ENCODE measurements at regions not wholly inside any gene's neighbourhood (a gene's known extent, or its start where the extent isn't known, plus 50 kb on each side); places are given as distances from the start of the nearest gene placed in this dataset.

DNA sequence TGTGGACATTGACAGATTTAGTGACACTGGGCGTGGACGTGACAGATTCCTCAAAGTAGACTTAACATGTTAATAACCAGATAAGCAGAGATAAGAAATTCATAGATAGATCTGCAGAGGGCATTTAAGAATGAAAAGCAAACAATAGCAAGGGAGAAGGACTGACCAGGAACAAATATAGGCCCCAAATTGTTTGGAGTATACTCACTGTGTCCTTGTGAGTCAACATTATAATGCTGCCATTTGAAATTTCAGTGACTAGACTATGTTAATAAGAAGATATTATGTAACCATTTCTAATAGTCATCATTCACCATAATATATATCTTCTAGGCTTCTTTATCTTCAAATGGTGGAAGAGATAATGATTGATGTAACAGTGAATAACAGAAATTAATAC is 78.1 kb upstream of the SLC38A11 start:
- no peak overlapping the region for H3K4me3 ChIP-seq (ENCODE audit: low read depth, low read length)
- no peaks in the 10 kb centered on the region for H3K36me3 ChIP-seq (ENCODE audit: control insufficient read depth, insufficient read depth, low read length)
- DNase-seq = no peak
- no peaks in the 10 kb centered on the region for H3K27me3 ChIP-seq (replicated peaks; ENCODE audit: control insufficient read depth, insufficient read depth, low read length)
- Mint-ChIP-seq H3K4me3 (ENCODE audit: unreplicated experiment) (no peak overlapping the region), H3K9me3 (ENCODE audit: unreplicated experiment) (no peaks in the 10 kb centered on the region), H3K36me3 (ENCODE audit: insufficient read depth, unreplicated experiment) (no peaks in the 10 kb centered on the region), H3K27ac (ENCODE audit: unreplicated experiment) (no peak overlapping the region), H3K4me1 (ENCODE audit: low read depth, unreplicated experiment) (peaks cover 7% of the 10 kb centered on the region), H3K27me3 (ENCODE audit: insufficient read depth, unreplicated experiment) (no peaks in the 10 kb centered on the region)
- no TSS peak for BruUV-seq (replicated peaks)
- no peak for TF ChIP-seq CTCF (IDR thresholded peaks at IDR 0.05; ENCODE audit: insufficient read depth in 1 of 2, low read depth in 1 of 2, low read length in 1 of 2, severe bottlenecking in 1 of 2, unreplicated experiment in 1 of 2)
- CTCF ChIA-PET = interaction anchor here (1.5 kb wide), 1 partner anchor 17 kb away, joined by 4 read pairs; no protein-coding TSS in a partner anchor
- POLR2A ChIA-PET = no interaction called here
- intact Hi-C loops (cut with micrococcal nuclease; ENCODE audit: unreplicated experiment) = no loop called here
- no peaks in the 10 kb centered on the region for H3K4me1 ChIP-seq
- H3K9me3 ChIP-seq = no peaks in the 10 kb centered on the region

DNA sequence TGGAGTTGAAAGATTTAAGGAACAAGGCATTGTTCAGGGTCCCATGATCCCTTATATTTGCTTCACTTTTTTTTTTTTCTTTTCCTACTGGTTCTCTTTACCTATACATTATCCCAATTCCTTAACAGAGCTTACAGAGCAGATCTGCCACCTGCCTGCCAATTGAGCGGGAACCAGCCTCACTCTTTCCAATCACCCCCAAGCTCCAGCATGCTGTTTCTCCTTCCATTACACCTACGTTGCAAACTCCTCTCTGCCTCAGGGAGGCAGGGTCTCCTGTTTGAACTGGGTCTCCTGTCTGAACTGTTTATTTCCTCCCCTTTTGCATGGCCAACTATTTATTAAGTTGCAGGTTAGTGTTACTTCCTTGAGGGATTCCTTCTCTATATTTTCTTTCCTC is 77.2 kb upstream of the SLC38A11 start:
- no peak overlapping the region for H3K27ac Mint-ChIP-seq (ENCODE audit: unreplicated experiment)
- H3K9me3 Mint-ChIP-seq (ENCODE audit: unreplicated experiment) = no peaks in the 10 kb centered on the region
- CTCF ChIA-PET = interaction anchor here (1.5 kb wide), 1 partner anchor 16 kb away, joined by 4 read pairs; no protein-coding TSS in a partner anchor
- peaks cover 7% of the 10 kb centered on the region for H3K4me1 Mint-ChIP-seq (ENCODE audit: low read depth, unreplicated experiment)
- TF ChIP-seq CTCF (IDR thresholded peaks at IDR 0.05; ENCODE audit: insufficient read depth in 1 of 2, low read depth in 1 of 2, low read length in 1 of 2, severe bottlenecking in 1 of 2, unreplicated experiment in 1 of 2) = no peak
- no peaks in the 10 kb centered on the region for H3K27me3 ChIP-seq (replicated peaks; ENCODE audit: control insufficient read depth, insufficient read depth, low read length)
- no TSS peak for BruUV-seq (replicated peaks)
- no peaks in the 10 kb centered on the region for H3K27me3 Mint-ChIP-seq (ENCODE audit: insufficient read depth, unreplicated experiment)
- no peaks in the 10 kb centered on the region for H3K36me3 ChIP-seq (ENCODE audit: control insufficient read depth, insufficient read depth, low read length)
- H3K4me1 ChIP-seq = no peaks in the 10 kb centered on the region
- H3K9me3 ChIP-seq = no peaks in the 10 kb centered on the region
- DNase-seq = no peak
- intact Hi-C loops (cut with micrococcal nuclease; ENCODE audit: unreplicated experiment) = no loop called here
- POLR2A ChIA-PET = no interaction called here
- no peak overlapping the region for H3K4me3 Mint-ChIP-seq (ENCODE audit: unreplicated experiment)
- H3K36me3 Mint-ChIP-seq (ENCODE audit: insufficient read depth, unreplicated experiment) = no peaks in the 10 kb centered on the region
- H3K4me3 ChIP-seq (ENCODE audit: low read depth, low read length) = no peak overlapping the region

DNA sequence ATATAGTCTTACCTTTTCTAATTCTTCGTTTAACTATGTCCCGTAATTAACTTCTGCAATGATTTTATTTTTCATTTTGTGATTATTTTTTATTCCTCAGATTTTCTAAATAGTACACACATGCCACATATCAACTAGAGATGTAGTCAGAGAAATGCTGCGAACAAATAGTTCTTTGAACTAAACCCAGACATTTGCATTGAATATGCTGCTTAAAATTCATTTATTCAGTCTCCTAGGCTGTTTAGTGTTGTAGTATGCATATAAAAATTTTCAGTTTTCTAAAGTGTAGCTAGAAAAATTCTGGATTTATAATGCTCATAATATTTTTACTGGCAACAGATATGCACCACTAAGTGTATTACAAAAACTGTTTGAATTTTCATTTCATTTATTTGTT is 68.9 kb upstream of the SLC38A11 start:
- no TSS peak for BruUV-seq (replicated peaks)
- Histone ChIP-seq H3K9me3 (no peaks in the 10 kb centered on the region), H3K4me3 (ENCODE audit: low read depth, low read length) (no peak overlapping the region), H3K27me3 (replicated peaks; ENCODE audit: control insufficient read depth, insufficient read depth, low read length) (no peaks in the 10 kb centered on the region), H3K4me1 (no peaks in the 10 kb centered on the region), H3K36me3 (ENCODE audit: control insufficient read depth, insufficient read depth, low read length) (no peaks in the 10 kb centered on the region)
- ChIA-PET POLR2A (no interaction called here), CTCF (no interaction called here)
- no peaks in the 10 kb centered on the region for H3K4me1 Mint-ChIP-seq (ENCODE audit: low read depth, unreplicated experiment)
- H3K36me3 Mint-ChIP-seq (ENCODE audit: insufficient read depth, unreplicated experiment) = no peaks in the 10 kb centered on the region
- peaks cover 8% of the 10 kb centered on the region for H3K27me3 Mint-ChIP-seq (ENCODE audit: insufficient read depth, unreplicated experiment)
- no peak for DNase-seq
- TF ChIP-seq CTCF (IDR thresholded peaks at IDR 0.05; ENCODE audit: insufficient read depth in 1 of 2, low read depth in 1 of 2, low read length in 1 of 2, severe bottlenecking in 1 of 2, unreplicated experiment in 1 of 2) = no peak
- no peak overlapping the region for H3K4me3 Mint-ChIP-seq (ENCODE audit: unreplicated experiment)
- peaks cover 10% of the 10 kb centered on the region for H3K9me3 Mint-ChIP-seq (ENCODE audit: unreplicated experiment)
- intact Hi-C loops (cut with micrococcal nuclease; ENCODE audit: unreplicated experiment) = no loop called here
- no peak overlapping the region for H3K27ac Mint-ChIP-seq (ENCODE audit: unreplicated experiment)

Measured in Caco-2 (cell line).